GM12872 (cell line): ENCODE measurements at regions not wholly inside any gene's neighbourhood (a gene's known extent, or its start where the extent isn't known, plus 50 kb on each side); places are given as distances from the start of the nearest gene placed in this dataset.

Experiments used
- CTCF ChIP-seq: IDR thresholded peaks from 3 replicates; pipeline ENCODE4 v1.5.1; 2011; ENCODE audit warnings: low read depth, mild to moderate bottlenecking, low read length, moderate library complexity; ENCODE audit not compliant: insufficient read depth

- no peak for TF ChIP-seq CTCF
Measured at GRCh38 chr1:188669728-188670382, 1807.8 kb downstream of the BRINP3 start.

- no peak for TF ChIP-seq CTCF
Measured at GRCh38 chr1:188670837-188671236, 1806.8 kb downstream of the BRINP3 start.

- no peak for TF ChIP-seq CTCF
Measured at GRCh38 chr1:188672153-188672552, 1805.5 kb downstream of the BRINP3 start.

GRCh38 chr1:188689542-188689941 lies 1788.1 kb downstream of the BRINP3 start:
- no peak for TF ChIP-seq CTCF

GRCh38 chr1:188700116-188700515 lies 1777.5 kb downstream of the BRINP3 start:
- no peak for TF ChIP-seq CTCF

- TF ChIP-seq CTCF, result no peak
Measured at GRCh38 chr1:188706742-188707141, 1770.9 kb downstream of the BRINP3 start.

GRCh38 chr1:188708795-188709535 lies 1768.7 kb downstream of the BRINP3 start:
- TF ChIP-seq CTCF, result no peak
